Neuronal stem cell (in vitro differentiated cells): ENCODE measurements at regions not wholly inside any gene's neighbourhood (a gene's known extent, or its start where the extent isn't known, plus 50 kb on each side); places are given as distances from the start of the nearest gene placed in this dataset.
"Not testable (repeated sequence)": the region's sequence is repeated elsewhere in the genome, so short reads cannot be mapped to it uniquely, and the experiment has no call there.

Source experiments
- DNase-seq: peaks from one replicate; pipeline ENCODE4 v3.0.0-alpha.2; 2013; ENCODE audit warnings: low spot score
- H2AFZ ChIP-seq: one replicate; pipeline ENCODE4 v1.6.1; 2013; ENCODE audit warnings: mild to moderate bottlenecking, low read length, inconsistent platforms
- H2AK5ac ChIP-seq: 2 replicates; pipeline ENCODE4 v1.6.1; 2013; ENCODE audit warnings: low read depth, mild to moderate bottlenecking, inconsistent platforms, low read length, moderate library complexity, mixed read lengths
- H2BK120ac ChIP-seq: 2 replicates; pipeline ENCODE4 v1.6.1; 2013; ENCODE audit warnings: low read depth, mild to moderate bottlenecking, inconsistent platforms, low read length, moderate library complexity, mixed read lengths
- H2BK12ac ChIP-seq: one replicate; pipeline ENCODE4 v1.6.1; 2013; ENCODE audit warnings: low read length, inconsistent platforms
- H2BK15ac ChIP-seq: 2 replicates; pipeline ENCODE4 v1.6.1; 2013; ENCODE audit warnings: mild to moderate bottlenecking, low read length, inconsistent platforms, mixed read lengths
- H2BK5ac ChIP-seq: one replicate; pipeline ENCODE4 v1.6.1; 2013; ENCODE audit warnings: inconsistent platforms, mild to moderate bottlenecking, low read length, moderate library complexity
- H3K14ac ChIP-seq: one replicate; pipeline ENCODE4 v1.6.1; 2013; ENCODE audit warnings: low read length, inconsistent platforms
- H3K18ac ChIP-seq: 2 replicates; pipeline ENCODE4 v1.6.1; 2013; ENCODE audit warnings: low read length, inconsistent platforms
- H3K23ac ChIP-seq: 2 replicates; pipeline ENCODE4 v1.6.1; 2013; ENCODE audit warnings: low read depth, mild to moderate bottlenecking, mixed read lengths, low read length, inconsistent platforms; ENCODE audit not compliant: poor library complexity
- H3K27ac ChIP-seq: replicated peaks from 3 replicates; pipeline ENCODE4 v1.5.1; 2013; ENCODE audit warnings: low read length, inconsistent platforms
- H3K27me3 ChIP-seq, 3 experiments: 2 replicates each; pipeline ENCODE4 v1.6.1; 2013; ENCODE audit warnings: low read length in 3 of 3, mild to moderate bottlenecking in 2 of 3, inconsistent platforms in 1 of 3, low read depth in 1 of 3, mixed read lengths in 1 of 3, moderate library complexity in 1 of 3; ENCODE audit not compliant: control insufficient read depth in 3 of 3, insufficient read depth in 3 of 3
- H3K36me3 ChIP-seq, 2 donors: replicated peaks in 1 of 2; 2 replicates each; pipeline ENCODE4 v1.6.1; 2013; ENCODE audit warnings: low read length in 2 of 2; ENCODE audit not compliant: control insufficient read depth in 2 of 2, insufficient read depth in 2 of 2
- H3K4ac ChIP-seq: 2 replicates; pipeline ENCODE4 v1.6.1; 2013; ENCODE audit warnings: inconsistent platforms, mild to moderate bottlenecking, low read length, moderate library complexity
- H3K4me1 ChIP-seq, 2 donors: 1 replicate in 1 of 2; 2 replicates in 1 of 2; pipeline ENCODE4 v1.6.1; 2013; ENCODE audit warnings: low read length in 2 of 2, low read depth in 1 of 2; ENCODE audit not compliant: control insufficient read depth in 2 of 2, insufficient read depth in 1 of 2
- H3K4me2 ChIP-seq: one replicate; pipeline ENCODE4 v1.6.1; 2013; ENCODE audit warnings: mild to moderate bottlenecking, low read length, inconsistent platforms; ENCODE audit not compliant: insufficient read depth, poor library complexity, severe bottlenecking
- H3K4me3 ChIP-seq, 2 donors: 2 replicates each; pipeline ENCODE4 v1.5.1; 2013; ENCODE audit warnings: low read length in 2 of 2, mild to moderate bottlenecking in 2 of 2, inconsistent platforms in 1 of 2, moderate library complexity in 1 of 2
- H3K79me1 ChIP-seq: one replicate; pipeline ENCODE4 v1.6.1; 2013; ENCODE audit warnings: low read depth, mild to moderate bottlenecking, inconsistent platforms, low read length, moderate library complexity
- H3K9ac ChIP-seq: one replicate; pipeline ENCODE4 v1.6.1; 2013; ENCODE audit warnings: mild to moderate bottlenecking, low read depth, low read length, inconsistent platforms; ENCODE audit not compliant: poor library complexity
- H3K9me3 ChIP-seq, 2 donors: replicated peaks in 1 of 2; 2 replicates each; pipeline versions ENCODE3 to v1.6.1; 2013; ENCODE audit warnings: low read length in 2 of 2, mild to moderate bottlenecking in 2 of 2, inconsistent platforms in 1 of 2, low read depth in 1 of 2, mixed read lengths in 1 of 2, moderate library complexity in 1 of 2; ENCODE audit not compliant: control insufficient read depth in 2 of 2, insufficient read depth in 1 of 2
- H4K8ac ChIP-seq: one replicate; pipeline ENCODE4 v1.6.1; 2013; ENCODE audit warnings: low read depth, mild to moderate bottlenecking, inconsistent platforms, low read length, moderate library complexity
- H4K91ac ChIP-seq: one replicate; pipeline ENCODE4 v1.6.1; 2013; ENCODE audit warnings: low read length, low read depth, mild to moderate bottlenecking, inconsistent platforms; ENCODE audit not compliant: poor library complexity
- WGBS, 2 donors: extraction: QIAGEN DNeasy Blood & Tissue Kit; methylation state at CpG; one replicate each; pipeline ENCODE4 v1.1.7; 2013; ENCODE audit warnings: missing lambda C conversion rate in 2 of 2, mixed read lengths in 1 of 2; ENCODE audit not compliant: insufficient read length in 2 of 2, insufficient replicate concordance in 1 of 2; ENCODE audit errors: extremely low coverage in 2 of 2; 5-methylcytosine and 5-hydroxymethylcytosine counted together

GRCh38 chr18:8890503-8890902 is 185.1 kb downstream of the MTCL1 start:
- not testable (repeated sequence) for H3K79me1 ChIP-seq, H2AFZ ChIP-seq, H2BK120ac ChIP-seq, DNase-seq, H2BK12ac ChIP-seq, H3K27me3 ChIP-seq, H3K9ac ChIP-seq, H2AK5ac ChIP-seq, H3K14ac ChIP-seq, H3K4me1 ChIP-seq, H2BK15ac ChIP-seq, H3K36me3 ChIP-seq, H2BK5ac ChIP-seq, H3K18ac ChIP-seq, H3K23ac ChIP-seq, H3K4me2 ChIP-seq, H3K27ac ChIP-seq, H3K9me3 ChIP-seq, H3K4me3 ChIP-seq, H4K91ac ChIP-seq, H3K4ac ChIP-seq, H4K8ac ChIP-seq
- no CpG with 5 or more reads among the region's 3 CpGs for WGBS, 2 donors

GRCh38 chr18:8890957-8891464 is 185.7 kb downstream of the MTCL1 start:
- no peak overlapping the region for H3K4ac ChIP-seq
- peaks cover 0 to 4% of the 10 kb centered on the region in 2 donors for H3K9me3 ChIP-seq
- no peak overlapping the region for H3K4me3 ChIP-seq
- peak overlapping the region; percentile 41 for H2AFZ ChIP-seq
- no peak overlapping the region for H2BK15ac ChIP-seq
- no peak overlapping the region for H2BK12ac ChIP-seq
- H3K27me3 ChIP-seq, result no peaks in the 10 kb centered on the region
- H3K23ac ChIP-seq, result no peak overlapping the region
- no CpG with 5 or more reads among the region's 4 CpGs for WGBS, 2 donors
- no peak overlapping the region for H3K4me2 ChIP-seq
- no peak overlapping the region for H3K9ac ChIP-seq
- no peak overlapping the region for H4K91ac ChIP-seq
- H3K27ac ChIP-seq, result no peak overlapping the region
- no peak overlapping the region for H3K14ac ChIP-seq
- H2BK120ac ChIP-seq, result no peak overlapping the region
- H3K4me1 ChIP-seq, result peaks cover 2 to 3% of the 10 kb centered on the region in 2 donors
- H3K36me3 ChIP-seq, result no peaks in the 10 kb centered on the region
- no peaks in the 10 kb centered on the region for H3K79me1 ChIP-seq
- peak; percentile 56 for DNase-seq
- no peak overlapping the region for H2AK5ac ChIP-seq
- H4K8ac ChIP-seq, result no peak overlapping the region
- H3K18ac ChIP-seq, result no peak overlapping the region
- H2BK5ac ChIP-seq, result no peak overlapping the region

GRCh38 chr18:8893221-8893620 is 187.9 kb downstream of the MTCL1 start:
- Histone ChIP-seq H2BK15ac (no peak overlapping the region), H3K36me3 (no peaks in the 10 kb centered on the region), H3K79me1 (no peaks in the 10 kb centered on the region), H3K18ac (no peak overlapping the region), H2AK5ac (no peak overlapping the region), H3K4ac (no peak overlapping the region), H2AFZ (peak overlapping the region; percentile 12), H3K4me2 (no peak overlapping the region), H4K8ac (no peak overlapping the region), H3K27me3 (no peaks in the 10 kb centered on the region), H2BK120ac (no peak overlapping the region), H4K91ac (no peak overlapping the region), H3K9ac (no peak overlapping the region), H3K23ac (no peak overlapping the region), H3K9me3 (peaks cover 0 to 4% of the 10 kb centered on the region in 2 donors), H3K4me1 (peaks cover 2 to 3% of the 10 kb centered on the region in 2 donors), H3K14ac (no peak overlapping the region), H3K27ac (no peak overlapping the region), H3K4me3 (no peak overlapping the region), H2BK5ac (no peak overlapping the region), H2BK12ac (no peak overlapping the region)
- no CpG with 5 or more reads among the region's 2 CpGs for WGBS, 2 donors
- DNase-seq, result no peak

- no peak overlapping the region for H2BK12ac ChIP-seq
- no peak overlapping the region for H3K4me2 ChIP-seq
These were observed 188.4 kb downstream of the MTCL1 start for GRCh38 chr18:8893628-8894231.

More at GRCh38 chr18:8893628-8894231, 188.4 kb downstream of the MTCL1 start:
- H2BK15ac ChIP-seq, result no peak overlapping the region
- WGBS, 2 donors, result no CpG with 5 or more reads among the region's 2 CpGs
- H3K4me3 ChIP-seq, result no peak overlapping the region
- no peak overlapping the region for H3K14ac ChIP-seq
- H3K79me1 ChIP-seq, result no peaks in the 10 kb centered on the region
- H3K27ac ChIP-seq, result no peak overlapping the region
- no peak overlapping the region for H2BK120ac ChIP-seq
- H3K4me1 ChIP-seq, result peaks cover 2 to 3% of the 10 kb centered on the region in 2 donors
- peaks cover 0 to 4% of the 10 kb centered on the region in 2 donors for H3K9me3 ChIP-seq
- H3K23ac ChIP-seq, result no peak overlapping the region
- peak overlapping the region; percentile 12 for H2AFZ ChIP-seq
- no peak overlapping the region for H2BK5ac ChIP-seq
- no peaks in the 10 kb centered on the region for H3K27me3 ChIP-seq
- no peak overlapping the region for H3K4ac ChIP-seq
- H3K18ac ChIP-seq, result no peak overlapping the region
- H3K9ac ChIP-seq, result no peak overlapping the region
- H4K91ac ChIP-seq, result no peak overlapping the region
- no peak overlapping the region for H2AK5ac ChIP-seq
- H3K36me3 ChIP-seq, result no peaks in the 10 kb centered on the region
- no peak overlapping the region for H4K8ac ChIP-seq
- no peak for DNase-seq
